Upper lobe of left lung (tissue), 4 donors: ENCODE measurements at regions not wholly inside any gene's neighbourhood (a gene's known extent, or its start where the extent isn't known, plus 50 kb on each side); places are given as distances from the start of the nearest gene placed in this dataset.

ENCODE experiments used
- EP300 ChIP-seq, 4 donors: sonication (generic); formaldehyde crosslinking; IDR thresholded peaks; one replicate each; pipeline ENCODE4 v1.5.1; 2017; ENCODE audit warnings: antibody characterized with exemption in 4 of 4, control low read depth in 2 of 4
- POLR2A ChIP-seq, 4 donors: fragments of 450-650 bp; IDR thresholded peaks; one replicate each; pipeline ENCODE4 v1.5.1; 2016 to 2017; ENCODE audit warnings: antibody characterized with exemption in 4 of 4, mild to moderate bottlenecking in 2 of 4
- POLR2AphosphoS5 ChIP-seq, 2 donors: sonication (generic); formaldehyde crosslinking; IDR thresholded peaks; one replicate each; pipeline ENCODE4 v1.5.1; 2017; ENCODE audit warnings: antibody characterized with exemption in 2 of 2
- TF ChIP-seq, protein P1 (sequence below), 6 experiments: fragments of 450-650 bp in 4 of 6; fragments of 200-600 bp in 2 of 6; sonication (generic) in 2 of 6; IDR thresholded peaks; one replicate each; pipeline ENCODE4 v1.5.1; 2016 to 2019; ENCODE audit warnings: antibody characterized with exemption in 6 of 6

- TF ChIP-seq, protein P1, sequence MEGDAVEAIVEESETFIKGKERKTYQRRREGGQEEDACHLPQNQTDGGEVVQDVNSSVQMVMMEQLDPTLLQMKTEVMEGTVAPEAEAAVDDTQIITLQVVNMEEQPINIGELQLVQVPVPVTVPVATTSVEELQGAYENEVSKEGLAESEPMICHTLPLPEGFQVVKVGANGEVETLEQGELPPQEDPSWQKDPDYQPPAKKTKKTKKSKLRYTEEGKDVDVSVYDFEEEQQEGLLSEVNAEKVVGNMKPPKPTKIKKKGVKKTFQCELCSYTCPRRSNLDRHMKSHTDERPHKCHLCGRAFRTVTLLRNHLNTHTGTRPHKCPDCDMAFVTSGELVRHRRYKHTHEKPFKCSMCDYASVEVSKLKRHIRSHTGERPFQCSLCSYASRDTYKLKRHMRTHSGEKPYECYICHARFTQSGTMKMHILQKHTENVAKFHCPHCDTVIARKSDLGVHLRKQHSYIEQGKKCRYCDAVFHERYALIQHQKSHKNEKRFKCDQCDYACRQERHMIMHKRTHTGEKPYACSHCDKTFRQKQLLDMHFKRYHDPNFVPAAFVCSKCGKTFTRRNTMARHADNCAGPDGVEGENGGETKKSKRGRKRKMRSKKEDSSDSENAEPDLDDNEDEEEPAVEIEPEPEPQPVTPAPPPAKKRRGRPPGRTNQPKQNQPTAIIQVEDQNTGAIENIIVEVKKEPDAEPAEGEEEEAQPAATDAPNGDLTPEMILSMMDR (IDR thresholded peaks at IDR 0.05): no peak
- TF ChIP-seq POLR2A (IDR thresholded peaks at IDR 0.05) (no peak), POLR2AphosphoS5 (IDR thresholded peaks at IDR 0.05) (no peak), EP300 (IDR thresholded peaks at IDR 0.05) (no peak)
Measured at GRCh38 chr9:110087605-110088004, 120.4 kb downstream of the C9orf152 start.
